ENCODE measurements at regions not wholly inside any gene's neighbourhood (a gene's known extent, or its start where the extent isn't known, plus 50 kb on each side); places are given as distances from the start of the nearest gene placed in this dataset.

DNA sequence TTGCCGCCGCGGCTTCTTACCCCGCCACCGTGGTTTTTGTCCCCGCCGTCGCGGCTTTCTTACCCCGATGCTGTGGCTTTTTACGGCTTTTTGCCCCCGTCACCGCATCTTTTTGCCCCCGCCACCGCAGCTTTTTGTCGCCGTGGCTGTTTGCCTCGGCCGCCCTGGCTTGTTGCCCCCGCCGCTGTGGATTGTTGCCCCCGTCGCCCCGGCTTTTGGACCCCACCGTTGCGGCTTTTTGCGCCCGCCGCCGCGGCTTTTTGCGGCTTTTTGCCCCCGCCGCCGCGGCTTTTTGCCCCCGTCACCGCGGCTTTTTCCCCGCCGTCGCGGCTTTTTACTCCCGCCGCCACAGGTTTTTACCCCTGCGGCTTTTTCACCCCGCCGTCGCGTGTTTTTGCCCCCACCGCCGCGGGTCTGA, 3934.3 kb downstream of the SRGAP2C start:
- TF ChIP-seq, protein P1, sequence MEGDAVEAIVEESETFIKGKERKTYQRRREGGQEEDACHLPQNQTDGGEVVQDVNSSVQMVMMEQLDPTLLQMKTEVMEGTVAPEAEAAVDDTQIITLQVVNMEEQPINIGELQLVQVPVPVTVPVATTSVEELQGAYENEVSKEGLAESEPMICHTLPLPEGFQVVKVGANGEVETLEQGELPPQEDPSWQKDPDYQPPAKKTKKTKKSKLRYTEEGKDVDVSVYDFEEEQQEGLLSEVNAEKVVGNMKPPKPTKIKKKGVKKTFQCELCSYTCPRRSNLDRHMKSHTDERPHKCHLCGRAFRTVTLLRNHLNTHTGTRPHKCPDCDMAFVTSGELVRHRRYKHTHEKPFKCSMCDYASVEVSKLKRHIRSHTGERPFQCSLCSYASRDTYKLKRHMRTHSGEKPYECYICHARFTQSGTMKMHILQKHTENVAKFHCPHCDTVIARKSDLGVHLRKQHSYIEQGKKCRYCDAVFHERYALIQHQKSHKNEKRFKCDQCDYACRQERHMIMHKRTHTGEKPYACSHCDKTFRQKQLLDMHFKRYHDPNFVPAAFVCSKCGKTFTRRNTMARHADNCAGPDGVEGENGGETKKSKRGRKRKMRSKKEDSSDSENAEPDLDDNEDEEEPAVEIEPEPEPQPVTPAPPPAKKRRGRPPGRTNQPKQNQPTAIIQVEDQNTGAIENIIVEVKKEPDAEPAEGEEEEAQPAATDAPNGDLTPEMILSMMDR (IDR thresholded peaks at IDR 0.05) = no peak
- no peak for TF ChIP-seq POLR2A (IDR thresholded peaks at IDR 0.05)
